ENCODE measurements at regions not wholly inside any gene's neighbourhood (a gene's known extent, or its start where the extent isn't known, plus 50 kb on each side); places are given as distances from the start of the nearest gene placed in this dataset.
"Not testable (repeated sequence)": the region's sequence is repeated elsewhere in the genome, so short reads cannot be mapped to it uniquely, and the experiment has no call there.

GRCh38 chr3:184457329-184457728 is 77.5 kb downstream of the CHRD start:
- Histone ChIP-seq H3K27ac (ENCODE audit: low read depth, low read length) (no peak overlapping the region), H3K9me3 (ENCODE audit: control insufficient read depth, insufficient read depth, low read length) (no peaks in the 10 kb centered on the region), H3K27me3 (ENCODE audit: control insufficient read depth, insufficient read depth, low read length) (no peaks in the 10 kb centered on the region), H3K4me1 (ENCODE audit: control insufficient read depth, insufficient read depth, low read length) (no peaks in the 10 kb centered on the region), H3K36me3 (ENCODE audit: control insufficient read depth, insufficient read depth, low read length) (no peaks in the 10 kb centered on the region), H3K4me3 (ENCODE audit: low read depth, low read length) (no peak overlapping the region)
- WGBS (ENCODE audit: insufficient coverage) = 100% methylated on average over 1 of the region's 1 CpG
- no peak for DNase-seq (ENCODE audit: low read depth in 4 of 6, low spot score in 6 of 6)

GRCh38 chr3:184457784-184458377 is 78.0 kb downstream of the CHRD start:
- not testable (repeated sequence) for H3K9me3 ChIP-seq (ENCODE audit: control insufficient read depth, insufficient read depth, low read length); H3K4me1 ChIP-seq (ENCODE audit: control insufficient read depth, insufficient read depth, low read length); DNase-seq (ENCODE audit: low read depth in 4 of 6, low spot score in 6 of 6); H3K27me3 ChIP-seq (ENCODE audit: control insufficient read depth, insufficient read depth, low read length); H3K4me3 ChIP-seq (ENCODE audit: low read depth, low read length); H3K36me3 ChIP-seq (ENCODE audit: control insufficient read depth, insufficient read depth, low read length); H3K27ac ChIP-seq (ENCODE audit: low read depth, low read length)
- 93% methylated on average over 3 of the region's 7 CpGs for WGBS (ENCODE audit: insufficient coverage)

- Histone ChIP-seq H3K27me3 (ENCODE audit: control insufficient read depth, insufficient read depth, low read length) (no peaks in the 10 kb centered on the region), H3K4me1 (ENCODE audit: control insufficient read depth, insufficient read depth, low read length) (no peaks in the 10 kb centered on the region), H3K9me3 (ENCODE audit: control insufficient read depth, insufficient read depth, low read length) (no peaks in the 10 kb centered on the region), H3K4me3 (ENCODE audit: low read depth, low read length) (no peak overlapping the region), H3K27ac (ENCODE audit: low read depth, low read length) (no peak overlapping the region), H3K36me3 (ENCODE audit: control insufficient read depth, insufficient read depth, low read length) (no peaks in the 10 kb centered on the region)
- no peak for DNase-seq (ENCODE audit: low read depth in 4 of 6, low spot score in 6 of 6)
- WGBS (ENCODE audit: insufficient coverage) = 77% methylated on average over 4 of the region's 4 CpGs
These were observed 79.5 kb downstream of the CHRD start for GRCh38 chr3:184459355-184459754.

- no peaks in the 10 kb centered on the region for H3K9me3 ChIP-seq (ENCODE audit: control insufficient read depth, insufficient read depth, low read length)
- no peak overlapping the region for H3K27ac ChIP-seq (ENCODE audit: low read depth, low read length)
- no peaks in the 10 kb centered on the region for H3K4me1 ChIP-seq (ENCODE audit: control insufficient read depth, insufficient read depth, low read length)
- WGBS (ENCODE audit: insufficient coverage) = 93% methylated on average over 3 of the region's 8 CpGs
- no peaks in the 10 kb centered on the region for H3K27me3 ChIP-seq (ENCODE audit: control insufficient read depth, insufficient read depth, low read length)
- H3K36me3 ChIP-seq (ENCODE audit: control insufficient read depth, insufficient read depth, low read length) = no peaks in the 10 kb centered on the region
- DNase-seq (ENCODE audit: low read depth in 4 of 6, low spot score in 6 of 6) = no peak
- H3K4me3 ChIP-seq (ENCODE audit: low read depth, low read length) = no peak overlapping the region
These were observed 80.4 kb downstream of the CHRD start for GRCh38 chr3:184460276-184460675.

- 91% methylated on average over 6 of the region's 6 CpGs for WGBS (ENCODE audit: insufficient coverage)
- no peaks in the 10 kb centered on the region for H3K27me3 ChIP-seq (ENCODE audit: control insufficient read depth, insufficient read depth, low read length)
- DNase-seq (ENCODE audit: low read depth in 4 of 6, low spot score in 6 of 6) = no peak
These were observed 81.4 kb downstream of the CHRD start for GRCh38 chr3:184461219-184461618.

GRCh38 chr3:184465883-184466412 is 86.1 kb downstream of the CHRD start:
- Histone ChIP-seq H3K27ac (ENCODE audit: low read depth, low read length) (no peak overlapping the region), H3K27me3 (ENCODE audit: control insufficient read depth, insufficient read depth, low read length) (no peaks in the 10 kb centered on the region), H3K4me1 (ENCODE audit: control insufficient read depth, insufficient read depth, low read length) (peaks cover 10% of the 10 kb centered on the region), H3K36me3 (ENCODE audit: control insufficient read depth, insufficient read depth, low read length) (no peaks in the 10 kb centered on the region), H3K9me3 (ENCODE audit: control insufficient read depth, insufficient read depth, low read length) (no peaks in the 10 kb centered on the region), H3K4me3 (ENCODE audit: low read depth, low read length) (no peak overlapping the region)
- DNase-seq (ENCODE audit: low read depth in 4 of 6, low spot score in 6 of 6) = no peak
- WGBS (ENCODE audit: insufficient coverage) = 76% methylated on average over 4 of the region's 5 CpGs

More at GRCh38 chr3:184461219-184461618, 81.4 kb downstream of the CHRD start:
- no peaks in the 10 kb centered on the region for H3K9me3 ChIP-seq (ENCODE audit: control insufficient read depth, insufficient read depth, low read length)
- H3K36me3 ChIP-seq (ENCODE audit: control insufficient read depth, insufficient read depth, low read length) = no peaks in the 10 kb centered on the region
- H3K4me3 ChIP-seq (ENCODE audit: low read depth, low read length) = no peak overlapping the region
- H3K4me1 ChIP-seq (ENCODE audit: control insufficient read depth, insufficient read depth, low read length) = peaks cover 3% of the 10 kb centered on the region
- no peak overlapping the region for H3K27ac ChIP-seq (ENCODE audit: low read depth, low read length)

GRCh38 chr3:184466413-184466960 is 86.6 kb downstream of the CHRD start:
- Histone ChIP-seq H3K4me3 (ENCODE audit: low read depth, low read length) (no peak overlapping the region), H3K9me3 (ENCODE audit: control insufficient read depth, insufficient read depth, low read length) (no peaks in the 10 kb centered on the region), H3K27ac (ENCODE audit: low read depth, low read length) (no peak overlapping the region), H3K4me1 (ENCODE audit: control insufficient read depth, insufficient read depth, low read length) (peaks cover 10% of the 10 kb centered on the region), H3K27me3 (ENCODE audit: control insufficient read depth, insufficient read depth, low read length) (no peaks in the 10 kb centered on the region), H3K36me3 (ENCODE audit: control insufficient read depth, insufficient read depth, low read length) (no peaks in the 10 kb centered on the region)
- DNase-seq (ENCODE audit: low read depth in 4 of 6, low spot score in 6 of 6) = no peak
- WGBS (ENCODE audit: insufficient coverage) = 43% methylated on average over 12 of the region's 12 CpGs

- Histone ChIP-seq H3K9me3 (ENCODE audit: control insufficient read depth, insufficient read depth, low read length) (no peaks in the 10 kb centered on the region), H3K36me3 (ENCODE audit: control insufficient read depth, insufficient read depth, low read length) (no peaks in the 10 kb centered on the region), H3K4me3 (ENCODE audit: low read depth, low read length) (no peak overlapping the region), H3K4me1 (ENCODE audit: control insufficient read depth, insufficient read depth, low read length) (peaks cover 10% of the 10 kb centered on the region), H3K27ac (ENCODE audit: low read depth, low read length) (no peak overlapping the region), H3K27me3 (ENCODE audit: control insufficient read depth, insufficient read depth, low read length) (no peaks in the 10 kb centered on the region)
- WGBS (ENCODE audit: insufficient coverage) = 89% methylated on average over 8 of the region's 9 CpGs
- no peak for DNase-seq (ENCODE audit: low read depth in 4 of 6, low spot score in 6 of 6)
These were observed 87.3 kb downstream of the CHRD start for GRCh38 chr3:184467171-184467570.

- H3K4me1 ChIP-seq (ENCODE audit: control insufficient read depth, insufficient read depth, low read length) = peaks cover 10% of the 10 kb centered on the region
- DNase-seq (ENCODE audit: low read depth in 4 of 6, low spot score in 6 of 6) = no peak
These were observed 90.7 kb downstream of the CHRD start for GRCh38 chr3:184470551-184470950.

GRCh38 chr3:184471439-184471838 is 90.1 kb upstream of the EPHB3 start:
- no peaks in the 10 kb centered on the region for H3K36me3 ChIP-seq (ENCODE audit: control insufficient read depth, insufficient read depth, low read length)
- WGBS (ENCODE audit: insufficient coverage) = no CpG with 5 or more reads among the region's 3 CpGs
- no peak overlapping the region for H3K27ac ChIP-seq (ENCODE audit: low read depth, low read length)
- H3K9me3 ChIP-seq (ENCODE audit: control insufficient read depth, insufficient read depth, low read length) = no peaks in the 10 kb centered on the region
- H3K4me1 ChIP-seq (ENCODE audit: control insufficient read depth, insufficient read depth, low read length) = peaks cover 4% of the 10 kb centered on the region
- DNase-seq (ENCODE audit: low read depth in 4 of 6, low spot score in 6 of 6) = no peak
- H3K27me3 ChIP-seq (ENCODE audit: control insufficient read depth, insufficient read depth, low read length) = no peaks in the 10 kb centered on the region
- no peak overlapping the region for H3K4me3 ChIP-seq (ENCODE audit: low read depth, low read length)

More at GRCh38 chr3:184470551-184470950, 90.7 kb downstream of the CHRD start:
- Histone ChIP-seq H3K27me3 (ENCODE audit: control insufficient read depth, insufficient read depth, low read length) (no peaks in the 10 kb centered on the region), H3K4me3 (ENCODE audit: low read depth, low read length) (no peak overlapping the region), H3K27ac (ENCODE audit: low read depth, low read length) (no peak overlapping the region), H3K9me3 (ENCODE audit: control insufficient read depth, insufficient read depth, low read length) (no peaks in the 10 kb centered on the region), H3K36me3 (ENCODE audit: control insufficient read depth, insufficient read depth, low read length) (no peaks in the 10 kb centered on the region)
- WGBS (ENCODE audit: insufficient coverage) = 86% methylated on average over 1 of the region's 6 CpGs
